Parathyroid adenoma (tissue), 2 donors: ENCODE measurements at regions not wholly inside any gene's neighbourhood (a gene's known extent, or its start where the extent isn't known, plus 50 kb on each side); places are given as distances from the start of the nearest gene placed in this dataset.

Experiments
- H2AFZ ChIP-seq: fragments of 300-600 bp; sonication (generic); one replicate; pipeline ENCODE4 v1.7.0; 2017; ENCODE audit warnings: antibody characterized with exemption, mild to moderate bottlenecking
- H3K27ac ChIP-seq: fragments of 300-600 bp; sonication (generic); one replicate; pipeline ENCODE4 v1.7.0; 2017
- H3K27me3 ChIP-seq: fragments of 300-600 bp; sonication (generic); one replicate; pipeline ENCODE4 v1.7.0; 2017; ENCODE audit warnings: low read length; ENCODE audit not compliant: control insufficient read depth, insufficient read depth
- H3K36me3 ChIP-seq: fragments of 300-600 bp; sonication (generic); one replicate; pipeline ENCODE4 v1.7.0; 2017; ENCODE audit warnings: low read length; ENCODE audit not compliant: control insufficient read depth, insufficient read depth
- H3K4me1 ChIP-seq: fragments of 300-600 bp; sonication (generic); one replicate; pipeline ENCODE4 v1.7.0; 2017; ENCODE audit warnings: control low read depth
- H3K4me2 ChIP-seq: fragments of 300-600 bp; sonication (generic); one replicate; pipeline ENCODE4 v1.7.0; 2017; ENCODE audit warnings: low read length
- H3K4me3 ChIP-seq: fragments of 300-600 bp; sonication (generic); one replicate; pipeline ENCODE4 v1.7.0; 2017; ENCODE audit warnings: low read depth, low read length
- H3K79me2 ChIP-seq: fragments of 300-600 bp; sonication (generic); one replicate; pipeline ENCODE4 v1.7.0; 2017; ENCODE audit warnings: control low read depth
- H3K9ac ChIP-seq: fragments of 300-600 bp; sonication (generic); one replicate; pipeline ENCODE4 v1.7.0; 2017; ENCODE audit warnings: mild to moderate bottlenecking
- H3K9me3 ChIP-seq: fragments of 300-600 bp; sonication (generic); one replicate; pipeline ENCODE4 v1.7.0; 2017; ENCODE audit warnings: low read length; ENCODE audit not compliant: control insufficient read depth
- CTCF ChIP-seq: fragments of 300-600 bp; sonication (generic); IDR thresholded peaks from one replicate; pipeline ENCODE4 v1.7.0; 2017; ENCODE audit warnings: antibody characterized with exemption, mild to moderate bottlenecking
- donor health status: primary hyperparathyroidism.

- Histone ChIP-seq H3K9me3 (no peaks in the 10 kb centered on the region), H3K79me2 (no peaks in the 10 kb centered on the region), H3K27me3 (no peaks in the 10 kb centered on the region), H3K9ac (no peak overlapping the region), H3K4me3 (no peak overlapping the region), H2AFZ (no peak overlapping the region), H3K4me2 (no peak overlapping the region), H3K27ac (no peak overlapping the region), H3K4me1 (no peaks in the 10 kb centered on the region), H3K36me3 (no peaks in the 10 kb centered on the region)
- no peak for TF ChIP-seq CTCF
Observed at GRCh38 chr1:96971439-96971838, 249.9 kb downstream of the PTBP2 start.

GRCh38 chr1:96971849-96972602 lies 250.4 kb downstream of the PTBP2 start:
- H3K27ac ChIP-seq: no peak overlapping the region
- no peaks in the 10 kb centered on the region for H3K9me3 ChIP-seq
- H3K9ac ChIP-seq: no peak overlapping the region
- no peaks in the 10 kb centered on the region for H3K36me3 ChIP-seq
- H2AFZ ChIP-seq: no peak overlapping the region
- H3K4me2 ChIP-seq: no peak overlapping the region
- no peaks in the 10 kb centered on the region for H3K79me2 ChIP-seq
- no peaks in the 10 kb centered on the region for H3K4me1 ChIP-seq
- no peak for TF ChIP-seq CTCF
- H3K27me3 ChIP-seq: no peaks in the 10 kb centered on the region
- no peak overlapping the region for H3K4me3 ChIP-seq

- Histone ChIP-seq H3K4me1 (no peaks in the 10 kb centered on the region), H3K9ac (no peak overlapping the region), H3K27ac (no peak overlapping the region), H3K9me3 (no peaks in the 10 kb centered on the region), H3K79me2 (no peaks in the 10 kb centered on the region), H3K4me2 (no peak overlapping the region), H2AFZ (no peak overlapping the region), H3K36me3 (no peaks in the 10 kb centered on the region), H3K27me3 (no peaks in the 10 kb centered on the region), H3K4me3 (no peak overlapping the region)
- TF ChIP-seq CTCF: no peak
Observed at GRCh38 chr1:96973605-96974004, 252.0 kb downstream of the PTBP2 start.

- Histone ChIP-seq H3K36me3 (no peaks in the 10 kb centered on the region), H3K4me2 (no peak overlapping the region), H3K9me3 (no peaks in the 10 kb centered on the region), H2AFZ (no peak overlapping the region), H3K4me3 (no peak overlapping the region), H3K9ac (no peak overlapping the region), H3K4me1 (no peaks in the 10 kb centered on the region), H3K79me2 (no peaks in the 10 kb centered on the region), H3K27ac (no peak overlapping the region), H3K27me3 (no peaks in the 10 kb centered on the region)
- no peak for TF ChIP-seq CTCF
Observed at GRCh38 chr1:96978444-96978843, 256.9 kb downstream of the PTBP2 start.

- Histone ChIP-seq H3K9me3 (no peaks in the 10 kb centered on the region), H3K4me1 (no peaks in the 10 kb centered on the region), H3K79me2 (no peaks in the 10 kb centered on the region), H3K9ac (no peak overlapping the region), H3K27me3 (no peaks in the 10 kb centered on the region), H3K4me3 (no peak overlapping the region), H3K36me3 (no peaks in the 10 kb centered on the region), H3K27ac (no peak overlapping the region), H2AFZ (no peak overlapping the region), H3K4me2 (no peak overlapping the region)
- no peak for TF ChIP-seq CTCF
Observed at GRCh38 chr1:96978901-96979300, 257.3 kb downstream of the PTBP2 start.
